Right lobe of liver (tissue), 4 donors: ENCODE measurements at regions not wholly inside any gene's neighbourhood (a gene's known extent, or its start where the extent isn't known, plus 50 kb on each side); places are given as distances from the start of the nearest gene placed in this dataset.

ENCODE experiments used
- POLR2A ChIP-seq: fragments of 450-650 bp; IDR thresholded peaks from one replicate; pipeline ENCODE4 v1.6.1; 2017; ENCODE audit warnings: antibody characterized with exemption, mild to moderate bottlenecking
- TF ChIP-seq, protein P1 (sequence below), 4 donors: fragments of 200-600 bp in 3 of 4; fragments of 450-650 bp in 1 of 4; IDR thresholded peaks; one replicate each; pipeline versions ENCODE4 v1.5.1 to v1.8.0; 2016 to 2022; ENCODE audit warnings: antibody characterized with exemption in 4 of 4, mild to moderate bottlenecking in 2 of 4
- donor health status: DM: no; HTN: no; CAD: no.
- donor health status: DM: no; HTN: no; CAD: no.
- donor health status: DM: no; HTN: yes; CAD: no.

DNA sequence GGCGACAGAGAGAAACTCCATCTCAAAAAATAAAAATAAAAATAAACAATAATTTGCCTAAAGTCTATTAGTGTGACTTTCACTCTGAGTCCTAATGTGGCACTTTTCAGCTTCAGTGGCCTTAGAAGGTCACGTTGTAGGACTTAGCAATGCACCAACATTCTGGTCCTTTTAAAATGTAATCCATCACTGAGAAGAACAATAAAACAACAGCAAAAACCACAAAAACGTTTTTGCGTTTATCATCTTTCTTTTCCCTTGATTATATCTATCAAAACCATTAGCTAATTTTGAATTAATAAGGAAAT is 190.1 kb upstream of the ZNF608 start:
- TF ChIP-seq POLR2A, result no peak
- TF ChIP-seq, protein P1, sequence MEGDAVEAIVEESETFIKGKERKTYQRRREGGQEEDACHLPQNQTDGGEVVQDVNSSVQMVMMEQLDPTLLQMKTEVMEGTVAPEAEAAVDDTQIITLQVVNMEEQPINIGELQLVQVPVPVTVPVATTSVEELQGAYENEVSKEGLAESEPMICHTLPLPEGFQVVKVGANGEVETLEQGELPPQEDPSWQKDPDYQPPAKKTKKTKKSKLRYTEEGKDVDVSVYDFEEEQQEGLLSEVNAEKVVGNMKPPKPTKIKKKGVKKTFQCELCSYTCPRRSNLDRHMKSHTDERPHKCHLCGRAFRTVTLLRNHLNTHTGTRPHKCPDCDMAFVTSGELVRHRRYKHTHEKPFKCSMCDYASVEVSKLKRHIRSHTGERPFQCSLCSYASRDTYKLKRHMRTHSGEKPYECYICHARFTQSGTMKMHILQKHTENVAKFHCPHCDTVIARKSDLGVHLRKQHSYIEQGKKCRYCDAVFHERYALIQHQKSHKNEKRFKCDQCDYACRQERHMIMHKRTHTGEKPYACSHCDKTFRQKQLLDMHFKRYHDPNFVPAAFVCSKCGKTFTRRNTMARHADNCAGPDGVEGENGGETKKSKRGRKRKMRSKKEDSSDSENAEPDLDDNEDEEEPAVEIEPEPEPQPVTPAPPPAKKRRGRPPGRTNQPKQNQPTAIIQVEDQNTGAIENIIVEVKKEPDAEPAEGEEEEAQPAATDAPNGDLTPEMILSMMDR (IDR thresholded peaks at IDR 0.05), result no peak
